SH-SY5Y (cell line): ENCODE measurements at regions not wholly inside any gene's neighbourhood (a gene's known extent, or its start where the extent isn't known, plus 50 kb on each side); places are given as distances from the start of the nearest gene placed in this dataset.

Experiments used
- GATA2 ChIP-seq: IDR thresholded peaks from 2 replicates; pipeline ENCODE4 v1.6.1; 2011; ENCODE audit warnings: mild to moderate bottlenecking, low read depth, low read length
- GATA3 ChIP-seq: IDR thresholded peaks from 2 replicates; pipeline ENCODE4 v1.6.1; 2011; ENCODE audit warnings: low read depth, mild to moderate bottlenecking, low read length, moderate library complexity

DNA sequence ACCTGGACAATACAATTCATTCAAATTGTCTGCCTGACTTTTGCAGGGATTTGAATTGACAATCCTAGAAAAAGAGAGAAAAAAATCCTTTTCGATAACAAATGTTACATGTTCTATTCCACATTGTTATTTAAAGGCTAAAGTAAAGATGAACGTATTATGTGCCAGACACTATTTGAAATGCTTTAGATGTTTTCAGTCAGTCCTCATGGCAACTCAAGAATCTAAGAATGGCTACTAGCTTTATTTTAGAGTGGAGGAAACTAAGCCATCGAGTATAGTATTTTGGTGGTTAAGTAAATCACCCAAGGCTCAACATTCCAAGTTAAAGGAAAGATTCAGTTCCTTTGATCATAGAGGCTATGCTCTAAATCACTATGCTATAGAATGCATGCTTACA is 558.6 kb upstream of the MAN1A1 start:
- TF ChIP-seq GATA2: no peak
- TF ChIP-seq GATA3: no peak
